ENCODE measurements at regions not wholly inside any gene's neighbourhood (a gene's known extent, or its start where the extent isn't known, plus 50 kb on each side); places are given as distances from the start of the nearest gene placed in this dataset.

DNA sequence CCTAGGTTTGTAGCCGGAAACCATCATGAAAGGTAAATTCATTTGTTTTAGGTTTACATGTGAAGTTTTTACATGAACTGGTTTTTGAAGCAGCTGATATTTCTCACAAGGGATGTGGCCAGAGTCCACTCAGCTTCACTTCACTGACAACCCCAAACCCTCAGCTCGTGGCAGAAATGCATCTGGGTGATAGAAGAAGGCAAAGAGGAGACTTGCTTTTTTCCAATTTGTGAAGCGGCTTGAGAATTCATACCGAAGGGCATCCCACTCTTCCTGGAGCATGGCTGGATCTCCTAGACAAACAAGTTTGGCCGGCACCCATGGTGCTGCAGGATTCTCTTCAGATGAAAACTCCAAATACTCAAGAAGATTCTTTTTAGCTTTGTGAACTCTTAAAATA, 392.8 kb upstream of the CNR1 start:
- TF ChIP-seq, protein P1, sequence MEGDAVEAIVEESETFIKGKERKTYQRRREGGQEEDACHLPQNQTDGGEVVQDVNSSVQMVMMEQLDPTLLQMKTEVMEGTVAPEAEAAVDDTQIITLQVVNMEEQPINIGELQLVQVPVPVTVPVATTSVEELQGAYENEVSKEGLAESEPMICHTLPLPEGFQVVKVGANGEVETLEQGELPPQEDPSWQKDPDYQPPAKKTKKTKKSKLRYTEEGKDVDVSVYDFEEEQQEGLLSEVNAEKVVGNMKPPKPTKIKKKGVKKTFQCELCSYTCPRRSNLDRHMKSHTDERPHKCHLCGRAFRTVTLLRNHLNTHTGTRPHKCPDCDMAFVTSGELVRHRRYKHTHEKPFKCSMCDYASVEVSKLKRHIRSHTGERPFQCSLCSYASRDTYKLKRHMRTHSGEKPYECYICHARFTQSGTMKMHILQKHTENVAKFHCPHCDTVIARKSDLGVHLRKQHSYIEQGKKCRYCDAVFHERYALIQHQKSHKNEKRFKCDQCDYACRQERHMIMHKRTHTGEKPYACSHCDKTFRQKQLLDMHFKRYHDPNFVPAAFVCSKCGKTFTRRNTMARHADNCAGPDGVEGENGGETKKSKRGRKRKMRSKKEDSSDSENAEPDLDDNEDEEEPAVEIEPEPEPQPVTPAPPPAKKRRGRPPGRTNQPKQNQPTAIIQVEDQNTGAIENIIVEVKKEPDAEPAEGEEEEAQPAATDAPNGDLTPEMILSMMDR (conservative IDR thresholded peaks at IDR 0.05; ENCODE audit: low read depth in 2 of 2): no peak
- TF ChIP-seq POLR2AphosphoS5 (IDR thresholded peaks at IDR 0.05; ENCODE audit: low read depth) (no peak), EZH2phosphoT487 (IDR thresholded peaks at IDR 0.05; ENCODE audit: unreplicated experiment) (no peak), CREB1 (CRISPR knock-in tag; IDR thresholded peaks at IDR 0.05; ENCODE audit: low read depth) (no peak)
- TF ChIP-seq, protein P2, sequence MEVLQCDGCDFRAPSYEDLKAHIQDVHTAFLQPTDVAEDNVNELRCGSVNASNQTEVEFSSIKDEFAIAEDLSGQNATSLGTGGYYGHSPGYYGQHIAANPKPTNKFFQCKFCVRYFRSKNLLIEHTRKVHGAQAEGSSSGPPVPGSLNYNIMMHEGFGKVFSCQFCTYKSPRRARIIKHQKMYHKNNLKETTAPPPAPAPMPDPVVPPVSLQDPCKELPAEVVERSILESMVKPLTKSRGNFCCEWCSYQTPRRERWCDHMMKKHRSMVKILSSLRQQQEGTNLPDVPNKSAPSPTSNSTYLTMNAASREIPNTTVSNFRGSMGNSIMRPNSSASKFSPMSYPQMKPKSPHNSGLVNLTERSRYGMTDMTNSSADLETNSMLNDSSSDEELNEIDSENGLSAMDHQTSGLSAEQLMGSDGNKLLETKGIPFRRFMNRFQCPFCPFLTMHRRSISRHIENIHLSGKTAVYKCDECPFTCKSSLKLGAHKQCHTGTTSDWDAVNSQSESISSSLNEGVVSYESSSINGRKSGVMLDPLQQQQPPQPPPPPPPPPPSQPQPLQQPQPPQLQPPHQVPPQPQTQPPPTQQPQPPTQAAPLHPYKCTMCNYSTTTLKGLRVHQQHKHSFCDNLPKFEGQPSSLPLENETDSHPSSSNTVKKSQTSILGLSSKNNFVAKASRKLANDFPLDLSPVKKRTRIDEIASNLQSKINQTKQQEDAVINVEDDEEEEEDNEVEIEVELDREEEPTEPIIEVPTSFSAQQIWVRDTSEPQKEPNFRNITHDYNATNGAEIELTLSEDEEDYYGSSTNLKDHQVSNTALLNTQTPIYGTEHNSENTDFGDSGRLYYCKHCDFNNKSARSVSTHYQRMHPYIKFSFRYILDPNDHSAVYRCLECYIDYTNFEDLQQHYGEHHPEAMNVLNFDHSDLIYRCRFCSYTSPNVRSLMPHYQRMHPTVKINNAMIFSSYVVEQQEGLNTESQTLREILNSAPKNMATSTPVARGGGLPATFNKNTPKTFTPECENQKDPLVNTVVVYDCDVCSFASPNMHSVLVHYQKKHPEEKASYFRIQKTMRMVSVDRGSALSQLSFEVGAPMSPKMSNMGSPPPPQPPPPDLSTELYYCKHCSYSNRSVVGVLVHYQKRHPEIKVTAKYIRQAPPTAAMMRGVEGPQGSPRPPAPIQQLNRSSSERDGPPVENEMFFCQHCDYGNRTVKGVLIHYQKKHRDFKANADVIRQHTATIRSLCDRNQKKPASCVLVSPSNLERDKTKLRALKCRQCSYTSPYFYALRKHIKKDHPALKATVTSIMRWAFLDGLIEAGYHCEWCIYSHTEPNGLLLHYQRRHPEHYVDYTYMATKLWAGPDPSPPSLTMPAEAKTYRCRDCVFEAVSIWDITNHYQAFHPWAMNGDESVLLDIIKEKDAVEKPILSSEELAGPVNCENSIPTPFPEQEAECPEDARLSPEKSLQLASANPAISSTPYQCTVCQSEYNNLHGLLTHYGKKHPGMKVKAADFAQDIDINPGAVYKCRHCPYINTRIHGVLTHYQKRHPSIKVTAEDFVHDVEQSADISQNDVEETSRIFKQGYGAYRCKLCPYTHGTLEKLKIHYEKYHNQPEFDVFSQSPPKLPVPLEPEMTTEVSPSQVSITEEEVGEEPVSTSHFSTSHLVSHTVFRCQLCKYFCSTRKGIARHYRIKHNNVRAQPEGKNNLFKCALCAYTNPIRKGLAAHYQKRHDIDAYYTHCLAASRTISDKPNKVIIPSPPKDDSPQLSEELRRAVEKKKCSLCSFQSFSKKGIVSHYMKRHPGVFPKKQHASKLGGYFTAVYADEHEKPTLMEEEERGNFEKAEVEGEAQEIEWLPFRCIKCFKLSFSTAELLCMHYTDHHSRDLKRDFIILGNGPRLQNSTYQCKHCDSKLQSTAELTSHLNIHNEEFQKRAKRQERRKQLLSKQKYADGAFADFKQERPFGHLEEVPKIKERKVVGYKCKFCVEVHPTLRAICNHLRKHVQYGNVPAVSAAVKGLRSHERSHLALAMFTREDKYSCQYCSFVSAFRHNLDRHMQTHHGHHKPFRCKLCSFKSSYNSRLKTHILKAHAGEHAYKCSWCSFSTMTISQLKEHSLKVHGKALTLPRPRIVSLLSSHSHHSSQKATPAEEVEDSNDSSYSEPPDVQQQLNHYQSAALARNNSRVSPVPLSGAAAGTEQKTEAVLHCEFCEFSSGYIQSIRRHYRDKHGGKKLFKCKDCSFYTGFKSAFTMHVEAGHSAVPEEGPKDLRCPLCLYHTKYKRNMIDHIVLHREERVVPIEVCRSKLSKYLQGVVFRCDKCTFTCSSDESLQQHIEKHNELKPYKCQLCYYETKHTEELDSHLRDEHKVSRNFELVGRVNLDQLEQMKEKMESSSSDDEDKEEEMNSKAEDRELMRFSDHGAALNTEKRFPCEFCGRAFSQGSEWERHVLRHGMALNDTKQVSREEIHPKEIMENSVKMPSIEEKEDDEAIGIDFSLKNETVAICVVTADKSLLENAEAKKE (CRISPR knock-in tag; IDR thresholded peaks at IDR 0.05): no peak
